Keratinocyte (primary cell): ENCODE measurements at regions not wholly inside any gene's neighbourhood (a gene's known extent, or its start where the extent isn't known, plus 50 kb on each side); places are given as distances from the start of the nearest gene placed in this dataset.

ENCODE experiments used
- DNase-seq: peaks from one replicate; pipeline ENCODE4 v3.0.0-alpha.2; 2011; ENCODE audit warnings: low read depth, missing footprints, low spot score
- FAIRE-seq: peaks from 2 replicates; lab custom pipeline; 2011; peaks lifted over from hg19 to GRCh38; lab: Jason Lieb, UNC
- H2AFZ ChIP-seq: 2 replicates; pipeline ENCODE4 v1.6.0; 2012; ENCODE audit warnings: low read length, control low read depth, inconsistent platforms; ENCODE audit not compliant: control insufficient read depth
- H3K27ac ChIP-seq: 2 replicates; pipeline ENCODE4 v1.5.1; 2011; ENCODE audit warnings: low read length; ENCODE audit not compliant: control insufficient read depth, insufficient read depth
- H3K27me3 ChIP-seq: 3 replicates; pipeline ENCODE4 v1.6.0; 2011; ENCODE audit warnings: low read length; ENCODE audit not compliant: control insufficient read depth, insufficient read depth; ENCODE audit errors: extremely low read depth
- H3K36me3 ChIP-seq, 2 experiments: 2 replicates in 1 of 2; 3 replicates in 1 of 2; pipeline ENCODE4 v1.5.1; 2011; ENCODE audit warnings: low read length in 2 of 2, mild to moderate bottlenecking in 1 of 2; ENCODE audit not compliant: control insufficient read depth in 2 of 2, insufficient read depth in 2 of 2; ENCODE audit errors: extremely low read depth in 1 of 2
- H3K4me1 ChIP-seq: 3 replicates; pipeline ENCODE4 v1.5.1; 2011; ENCODE audit warnings: low read length; ENCODE audit not compliant: control insufficient read depth, insufficient read depth; ENCODE audit errors: extremely low read depth
- H3K4me2 ChIP-seq: 3 replicates; pipeline ENCODE4 v1.6.0; 2011; ENCODE audit warnings: low read depth, low read length; ENCODE audit not compliant: control insufficient read depth, insufficient read depth; ENCODE audit errors: extremely low read depth
- H3K4me3 ChIP-seq, 3 experiments: fragments of 200-600 bp in 1 of 3; sonication (generic) in 1 of 3; 2 replicates in 2 of 3; 3 replicates in 1 of 3; pipeline ENCODE4 v1.5.1; 2011 to 2016; ENCODE audit warnings: low read length in 3 of 3, mild to moderate bottlenecking in 3 of 3, control low read depth in 2 of 3, inconsistent platforms in 1 of 3, low read depth in 1 of 3, mixed read lengths in 1 of 3, mixed run types in 1 of 3, moderate library complexity in 1 of 3; ENCODE audit not compliant: control insufficient read depth in 2 of 3, insufficient read depth in 2 of 3; ENCODE audit errors: extremely low read depth in 1 of 3
- H3K79me2 ChIP-seq: 2 replicates; pipeline ENCODE4 v1.6.0; 2012; ENCODE audit warnings: low read length; ENCODE audit not compliant: control insufficient read depth, insufficient read depth
- H3K9ac ChIP-seq: 3 replicates; pipeline ENCODE4 v1.6.0; 2011; ENCODE audit warnings: low read length; ENCODE audit not compliant: control insufficient read depth, insufficient read depth; ENCODE audit errors: extremely low read depth
- H3K9me1 ChIP-seq: 3 replicates; pipeline ENCODE4 v1.6.0; 2011; ENCODE audit warnings: low read length; ENCODE audit not compliant: control insufficient read depth, insufficient read depth; ENCODE audit errors: extremely low read depth
- H3K9me3 ChIP-seq: 2 replicates; pipeline ENCODE4 v1.5.1; 2012; ENCODE audit warnings: low read depth, low read length; ENCODE audit not compliant: control insufficient read depth
- H4K20me1 ChIP-seq: 3 replicates; pipeline ENCODE4 v1.6.0; 2011; ENCODE audit warnings: low read length; ENCODE audit not compliant: control insufficient read depth, insufficient read depth; ENCODE audit errors: extremely low read depth
- CTCF ChIP-seq, 3 experiments: IDR thresholded peaks in 1 of 3; conservative IDR thresholded peaks in 1 of 3; optimal IDR thresholded peaks in 1 of 3; 2 replicates in 2 of 3; 3 replicates in 1 of 3; pipeline versions ENCODE3 to v1.5.1; 2011; ENCODE audit warnings: low read length in 3 of 3, mild to moderate bottlenecking in 3 of 3, moderate library complexity in 2 of 3, control low read depth in 1 of 3, inconsistent platforms in 1 of 3; ENCODE audit not compliant: insufficient read depth in 2 of 3; ENCODE audit errors: extremely low read depth in 1 of 3
- EZH2 ChIP-seq: IDR thresholded peaks from one replicate; pipeline ENCODE4 v1.6.1; 2012; ENCODE audit warnings: inconsistent platforms, mild to moderate bottlenecking, low read length, moderate library complexity
- dilution Hi-C: fragments of 300-500 bp; cut with MboI; formaldehyde crosslinking; loops from one replicate; pipeline ENCODE4 v1.7.0; 2020; ENCODE audit warnings: low sequenced_read_pairs; ENCODE audit not compliant: extremely low pct_ligation_motif_present

GRCh38 chr1:219050822-219051125 is 122.9 kb upstream of the LYPLAL1 start:
- Histone ChIP-seq H2AFZ (no peak overlapping the region), H3K4me3 (no peak overlapping the region), H3K9me3 (no peaks in the 10 kb centered on the region), H4K20me1 (no peaks in the 10 kb centered on the region), H3K4me2 (no peak overlapping the region), H3K27ac (no peak overlapping the region), H3K36me3 (no peaks in the 10 kb centered on the region), H3K79me2 (no peaks in the 10 kb centered on the region), H3K9ac (no peak overlapping the region), H3K27me3 (no peaks in the 10 kb centered on the region), H3K9me1 (no peaks in the 10 kb centered on the region), H3K4me1 (no peaks in the 10 kb centered on the region)
- dilution Hi-C loops: no loop called here
- TF ChIP-seq CTCF (optimal IDR thresholded peaks at IDR 0.05 in 1 of 3, IDR thresholded peaks at IDR 0.05 in 1 of 3, conservative IDR thresholded peaks at IDR 0.05 in 1 of 3; ENCODE audit: extremely low read depth in 1 of 3, insufficient read depth in 2 of 3, low read length in 3 of 3) (no peak), EZH2 (no peak)
- DNase-seq: no peak
- FAIRE-seq: no peak

- H3K9me1 ChIP-seq: no peaks in the 10 kb centered on the region
- DNase-seq (no peak), FAIRE-seq (no peak)
- H3K9me3 ChIP-seq: no peaks in the 10 kb centered on the region
- H3K4me3 ChIP-seq: no peak overlapping the region
- H3K27me3 ChIP-seq: no peaks in the 10 kb centered on the region
- no peak overlapping the region for H3K9ac ChIP-seq
- no peak for TF ChIP-seq CTCF (optimal IDR thresholded peaks at IDR 0.05 in 1 of 3, IDR thresholded peaks at IDR 0.05 in 1 of 3, conservative IDR thresholded peaks at IDR 0.05 in 1 of 3; ENCODE audit: extremely low read depth in 1 of 3, insufficient read depth in 2 of 3, low read length in 3 of 3)
- TF ChIP-seq EZH2: no peak
- no peaks in the 10 kb centered on the region for H3K79me2 ChIP-seq
- dilution Hi-C loops: no loop called here
- no peak overlapping the region for H3K4me2 ChIP-seq
- no peaks in the 10 kb centered on the region for H3K4me1 ChIP-seq
- H4K20me1 ChIP-seq: no peaks in the 10 kb centered on the region
- no peaks in the 10 kb centered on the region for H3K36me3 ChIP-seq
- H3K27ac ChIP-seq: no peak overlapping the region
- H2AFZ ChIP-seq: no peak overlapping the region
Observed at GRCh38 chr1:219051547-219051946, 122.1 kb upstream of the LYPLAL1 start.
